NT2/D1 (cell line): ENCODE measurements at regions not wholly inside any gene's neighbourhood (a gene's known extent, or its start where the extent isn't known, plus 50 kb on each side); places are given as distances from the start of the nearest gene placed in this dataset.

Experiments used
- DNase-seq: peaks from one replicate; pipeline ENCODE4 v3.0.0-alpha.2; 2011; ENCODE audit warnings: low read depth, low spot score
- H3K27me3 ChIP-seq: 2 replicates; pipeline ENCODE4 v1.6.0; 2011; ENCODE audit warnings: mild to moderate bottlenecking; ENCODE audit not compliant: insufficient read length, insufficient read depth
- H3K36me3 ChIP-seq: 2 replicates; pipeline ENCODE4 v1.6.1; 2011; ENCODE audit warnings: mild to moderate bottlenecking, low read length, mixed read lengths; ENCODE audit not compliant: insufficient read depth, insufficient read length
- H3K4me1 ChIP-seq: 2 replicates; pipeline ENCODE4 v1.5.1; 2011; ENCODE audit not compliant: insufficient read depth, insufficient read length
- H3K4me3 ChIP-seq: 2 replicates; pipeline ENCODE4 v1.5.1; 2011; ENCODE audit warnings: low read depth; ENCODE audit not compliant: insufficient read length
- H3K9ac ChIP-seq: 2 replicates; pipeline ENCODE4 v1.6.0; 2011; ENCODE audit warnings: low read depth; ENCODE audit not compliant: insufficient read length
- H3K9me3 ChIP-seq: 2 replicates; pipeline ENCODE4 v1.5.1; 2011; ENCODE audit warnings: mild to moderate bottlenecking, low read length; ENCODE audit not compliant: insufficient read depth
- SUZ12 ChIP-seq: IDR thresholded peaks from 2 replicates; pipeline ENCODE4 v1.6.1; 2011; ENCODE audit not compliant: insufficient read length, insufficient read depth; ENCODE audit errors: extremely low read depth
- YY1 ChIP-seq: IDR thresholded peaks from 2 replicates; pipeline ENCODE4 v1.6.1; 2011; ENCODE audit not compliant: insufficient read length, insufficient read depth
- ZNF274 ChIP-seq: IDR thresholded peaks from 2 replicates; pipeline ENCODE4 v1.6.1; 2011; ENCODE audit warnings: mild to moderate bottlenecking, low read depth, low read length

- no peak for DNase-seq
- TF ChIP-seq YY1 (no peak), SUZ12 (no peak), ZNF274 (no peak)
- no peak overlapping the region for H3K4me3 ChIP-seq
- no peaks in the 10 kb centered on the region for H3K36me3 ChIP-seq
- H3K9ac ChIP-seq: no peak overlapping the region
- no peaks in the 10 kb centered on the region for H3K4me1 ChIP-seq
- H3K27me3 ChIP-seq: no peaks in the 10 kb centered on the region
- H3K9me3 ChIP-seq: peaks cover 11% of the 10 kb centered on the region; the same call in 1 of the 2 replicates
These were observed 364.6 kb upstream of the LRRC7 start for GRCh38 chr1:69203166-69203565.

GRCh38 chr1:69213644-69214043 is 354.1 kb upstream of the LRRC7 start:
- no peak overlapping the region for H3K4me3 ChIP-seq
- no peaks in the 10 kb centered on the region for H3K27me3 ChIP-seq
- DNase-seq: no peak
- no peaks in the 10 kb centered on the region for H3K9me3 ChIP-seq
- H3K36me3 ChIP-seq: no peaks in the 10 kb centered on the region
- H3K9ac ChIP-seq: no peak overlapping the region
- TF ChIP-seq ZNF274 (no peak), YY1 (no peak), SUZ12 (no peak)
- no peaks in the 10 kb centered on the region for H3K4me1 ChIP-seq

- Histone ChIP-seq H3K27me3 (no peaks in the 10 kb centered on the region), H3K4me3 (no peak overlapping the region), H3K9me3 (no peaks in the 10 kb centered on the region), H3K4me1 (no peaks in the 10 kb centered on the region), H3K36me3 (no peaks in the 10 kb centered on the region), H3K9ac (no peak overlapping the region)
- no peak for DNase-seq
- TF ChIP-seq SUZ12 (no peak), YY1 (no peak), ZNF274 (no peak)
These were observed 351.8 kb upstream of the LRRC7 start for GRCh38 chr1:69215883-69216282.

GRCh38 chr1:69220672-69221071 is 347.1 kb upstream of the LRRC7 start:
- no peaks in the 10 kb centered on the region for H3K4me1 ChIP-seq
- H3K9me3 ChIP-seq: no peaks in the 10 kb centered on the region
- DNase-seq: no peak
- H3K36me3 ChIP-seq: no peaks in the 10 kb centered on the region
- no peak overlapping the region for H3K9ac ChIP-seq
- no peak overlapping the region for H3K4me3 ChIP-seq
- H3K27me3 ChIP-seq: no peaks in the 10 kb centered on the region
- TF ChIP-seq SUZ12: no peak

- Histone ChIP-seq H3K4me3 (no peak overlapping the region), H3K9me3 (no peaks in the 10 kb centered on the region), H3K27me3 (no peaks in the 10 kb centered on the region), H3K4me1 (no peaks in the 10 kb centered on the region), H3K36me3 (no peaks in the 10 kb centered on the region), H3K9ac (no peak overlapping the region)
- no peak for DNase-seq
- TF ChIP-seq SUZ12 (no peak), YY1 (no peak), ZNF274 (no peak)
These were observed 346.2 kb upstream of the LRRC7 start for GRCh38 chr1:69221524-69221923.

- H3K36me3 ChIP-seq: no peaks in the 10 kb centered on the region
- TF ChIP-seq ZNF274: no peak
- TF ChIP-seq YY1: no peak
- no peak for TF ChIP-seq SUZ12
- no peak overlapping the region for H3K9ac ChIP-seq
- no peak overlapping the region for H3K4me3 ChIP-seq
- no peaks in the 10 kb centered on the region for H3K27me3 ChIP-seq
- DNase-seq: no peak
- H3K4me1 ChIP-seq: no peaks in the 10 kb centered on the region
- no peaks in the 10 kb centered on the region for H3K9me3 ChIP-seq
These were observed 344.6 kb upstream of the LRRC7 start for GRCh38 chr1:69223156-69223555.

- H3K4me1 ChIP-seq: no peaks in the 10 kb centered on the region
- H3K4me3 ChIP-seq: no peak overlapping the region
- H3K36me3 ChIP-seq: no peaks in the 10 kb centered on the region
- H3K27me3 ChIP-seq: no peaks in the 10 kb centered on the region
- TF ChIP-seq SUZ12: no peak
- TF ChIP-seq YY1: no peak
- no peak for TF ChIP-seq ZNF274
- no peak for DNase-seq
- H3K9ac ChIP-seq: no peak overlapping the region
- H3K9me3 ChIP-seq: no peaks in the 10 kb centered on the region
These were observed 339.2 kb upstream of the LRRC7 start for GRCh38 chr1:69228501-69228900.

- Histone ChIP-seq H3K4me1 (no peaks in the 10 kb centered on the region), H3K36me3 (no peaks in the 10 kb centered on the region), H3K27me3 (no peaks in the 10 kb centered on the region), H3K9ac (no peak overlapping the region), H3K4me3 (no peak overlapping the region), H3K9me3 (no peaks in the 10 kb centered on the region)
- DNase-seq: no peak
- TF ChIP-seq ZNF274: no peak
- TF ChIP-seq YY1: no peak
- TF ChIP-seq SUZ12: no peak
These were observed 337.5 kb upstream of the LRRC7 start for GRCh38 chr1:69230208-69230607.
